ENCODE measurements at regions not wholly inside any gene's neighbourhood (a gene's known extent, or its start where the extent isn't known, plus 50 kb on each side); places are given as distances from the start of the nearest gene placed in this dataset.

- no peaks in the 10 kb centered on the region for H3K27me3 ChIP-seq (ENCODE audit: insufficient read depth, low read length)
- H3K4me1 ChIP-seq (ENCODE audit: insufficient read depth, low read length): no peaks in the 10 kb centered on the region
- no peaks in the 10 kb centered on the region for H3K36me3 ChIP-seq (ENCODE audit: insufficient read depth, low read length)
- H3K79me2 ChIP-seq (ENCODE audit: insufficient read depth, low read length): no peaks in the 10 kb centered on the region
- TF ChIP-seq CTCF (IDR thresholded peaks at IDR 0.05; ENCODE audit: extremely low read depth, low read depth, low read length): no peak
- no peak overlapping the region for H2AFZ ChIP-seq (ENCODE audit: low read length)
- H3K27ac ChIP-seq (ENCODE audit: low read depth, low read length): no peak overlapping the region
- H3K4me3 ChIP-seq (ENCODE audit: insufficient read depth, low read length): no peak overlapping the region
- H4K20me1 ChIP-seq (ENCODE audit: insufficient read depth, low read length): no peaks in the 10 kb centered on the region
- DNase-seq (ENCODE audit: insufficient read length, low spot score, missing footprints): no peak
- no peak overlapping the region for H3K4me2 ChIP-seq (ENCODE audit: insufficient read depth, low read length)
- H3K9me3 ChIP-seq (ENCODE audit: low read depth, low read length): no peaks in the 10 kb centered on the region
Measured at GRCh38 chr18:1575084-1575483, 670.4 kb downstream of the ADCYAP1 start.

GRCh38 chr18:1578505-1578904 is 673.8 kb downstream of the ADCYAP1 start:
- Histone ChIP-seq H4K20me1 (ENCODE audit: insufficient read depth, low read length) (no peaks in the 10 kb centered on the region), H3K79me2 (ENCODE audit: insufficient read depth, low read length) (no peaks in the 10 kb centered on the region), H3K9me3 (ENCODE audit: low read depth, low read length) (no peaks in the 10 kb centered on the region), H3K4me3 (ENCODE audit: insufficient read depth, low read length) (no peak overlapping the region), H3K4me2 (ENCODE audit: insufficient read depth, low read length) (no peak overlapping the region), H2AFZ (ENCODE audit: low read length) (no peak overlapping the region), H3K36me3 (ENCODE audit: insufficient read depth, low read length) (no peaks in the 10 kb centered on the region), H3K27me3 (ENCODE audit: insufficient read depth, low read length) (no peaks in the 10 kb centered on the region), H3K27ac (ENCODE audit: low read depth, low read length) (no peak overlapping the region), H3K4me1 (ENCODE audit: insufficient read depth, low read length) (no peaks in the 10 kb centered on the region)
- TF ChIP-seq CTCF (IDR thresholded peaks at IDR 0.05; ENCODE audit: extremely low read depth, low read depth, low read length): no peak
- DNase-seq (ENCODE audit: insufficient read length, low spot score, missing footprints): no peak

GRCh38 chr18:1581581-1581980 is 676.9 kb downstream of the ADCYAP1 start:
- H2AFZ ChIP-seq (ENCODE audit: low read length): no peak overlapping the region
- H3K4me1 ChIP-seq (ENCODE audit: insufficient read depth, low read length): no peaks in the 10 kb centered on the region
- H4K20me1 ChIP-seq (ENCODE audit: insufficient read depth, low read length): no peaks in the 10 kb centered on the region
- no peaks in the 10 kb centered on the region for H3K27me3 ChIP-seq (ENCODE audit: insufficient read depth, low read length)
- H3K4me3 ChIP-seq (ENCODE audit: insufficient read depth, low read length): no peak overlapping the region
- H3K9me3 ChIP-seq (ENCODE audit: low read depth, low read length): no peaks in the 10 kb centered on the region
- DNase-seq (ENCODE audit: insufficient read length, low spot score, missing footprints): no peak
- no peak overlapping the region for H3K4me2 ChIP-seq (ENCODE audit: insufficient read depth, low read length)
- H3K79me2 ChIP-seq (ENCODE audit: insufficient read depth, low read length): no peaks in the 10 kb centered on the region
- H3K27ac ChIP-seq (ENCODE audit: low read depth, low read length): no peak overlapping the region
- no peak for TF ChIP-seq CTCF (IDR thresholded peaks at IDR 0.05; ENCODE audit: extremely low read depth, low read depth, low read length)
- H3K36me3 ChIP-seq (ENCODE audit: insufficient read depth, low read length): no peaks in the 10 kb centered on the region

GRCh38 chr18:1585881-1586488 is 681.3 kb downstream of the ADCYAP1 start:
- H3K36me3 ChIP-seq (ENCODE audit: insufficient read depth, low read length): no peaks in the 10 kb centered on the region
- H3K27me3 ChIP-seq (ENCODE audit: insufficient read depth, low read length): no peaks in the 10 kb centered on the region
- H2AFZ ChIP-seq (ENCODE audit: low read length): no peak overlapping the region
- no peaks in the 10 kb centered on the region for H3K9me3 ChIP-seq (ENCODE audit: low read depth, low read length)
- no peaks in the 10 kb centered on the region for H4K20me1 ChIP-seq (ENCODE audit: insufficient read depth, low read length)
- peak; percentile 48 for TF ChIP-seq CTCF (IDR thresholded peaks at IDR 0.05; ENCODE audit: extremely low read depth, low read depth, low read length)
- H3K4me2 ChIP-seq (ENCODE audit: insufficient read depth, low read length): no peak overlapping the region
- H3K79me2 ChIP-seq (ENCODE audit: insufficient read depth, low read length): no peaks in the 10 kb centered on the region
- no peak overlapping the region for H3K27ac ChIP-seq (ENCODE audit: low read depth, low read length)
- DNase-seq (ENCODE audit: insufficient read length, low spot score, missing footprints): peak; percentile 47
- H3K4me3 ChIP-seq (ENCODE audit: insufficient read depth, low read length): no peak overlapping the region
- no peaks in the 10 kb centered on the region for H3K4me1 ChIP-seq (ENCODE audit: insufficient read depth, low read length)

Data from osteoblast (primary cell).